H1 (cell line): ENCODE measurements at regions not wholly inside any gene's neighbourhood (a gene's known extent, or its start where the extent isn't known, plus 50 kb on each side); places are given as distances from the start of the nearest gene placed in this dataset.

Experiments used
- CEBPB ChIP-seq: IDR thresholded peaks from 2 replicates; pipeline ENCODE4 v1.6.1; 2012; ENCODE audit warnings: low read depth, low read length
- CTCF ChIP-seq, 3 experiments: IDR thresholded peaks; 1 replicate in 2 of 3; 2 replicates in 1 of 3; pipeline versions ENCODE4 v1.5.1 to v1.6.1; 2011; ENCODE audit warnings: low read length in 3 of 3, mild to moderate bottlenecking in 3 of 3, inconsistent platforms in 2 of 3, low read depth in 1 of 3, moderate library complexity in 1 of 3; ENCODE audit not compliant: insufficient read depth in 1 of 3; ENCODE audit errors: control extremely low read depth in 1 of 3
- EZH2 ChIP-seq: fragments of 200-600 bp; sonication (generic); IDR thresholded peaks from 2 replicates; pipeline ENCODE4 v1.7.1; 2012; ENCODE audit warnings: low read depth, mild to moderate bottlenecking, moderate library complexity, low read length, inconsistent platforms; ENCODE audit not compliant: severe bottlenecking
- POLR2A ChIP-seq, 2 experiments: IDR thresholded peaks; 1 replicate in 1 of 2; 2 replicates in 1 of 2; pipeline ENCODE4 v1.6.1; 2011; ENCODE audit warnings: low read depth in 2 of 2, low read length in 2 of 2, mild to moderate bottlenecking in 2 of 2; ENCODE audit errors: control extremely low read depth in 1 of 2
- RAD21 ChIP-seq, 2 experiments: IDR thresholded peaks in 1 of 2; conservative IDR thresholded peaks in 1 of 2; 2 replicates each; pipeline ENCODE4 v1.6.1; 2011; ENCODE audit warnings: low read depth in 2 of 2, low read length in 2 of 2, improper control_type of control experiment in 1 of 2, inconsistent platforms in 1 of 2, mild to moderate bottlenecking in 1 of 2, moderate library complexity in 1 of 2
- TCF12 ChIP-seq: IDR thresholded peaks from 2 replicates; pipeline ENCODE4 v1.6.1; 2011; ENCODE audit warnings: low read depth, mild to moderate bottlenecking, low read length

DNA sequence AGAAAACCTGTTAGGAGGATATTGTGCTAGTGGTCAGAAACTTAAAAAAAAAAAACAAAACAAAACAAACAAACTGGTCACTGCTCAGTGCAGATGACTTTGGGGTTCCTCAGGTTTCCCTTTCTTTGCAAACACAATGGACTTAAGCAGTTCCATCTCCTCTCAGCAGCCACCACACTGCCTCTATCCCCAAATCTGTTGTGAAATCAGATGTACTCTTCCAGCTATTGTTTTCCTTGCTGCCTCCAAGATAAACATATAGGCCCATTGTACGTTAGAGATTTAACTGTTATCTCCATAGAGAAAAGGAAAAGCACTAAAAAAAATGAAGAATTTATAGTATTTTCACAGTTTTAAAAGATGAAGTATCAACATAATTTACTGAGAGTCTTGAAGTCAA is 147.1 kb downstream of the MPP7 start:
- no peak for TF ChIP-seq CTCF (IDR thresholded peaks at IDR 0.05; ENCODE audit: control extremely low read depth in 1 of 3, insufficient read depth in 1 of 3, low read depth in 1 of 3, low read length in 3 of 3)
- no peak for TF ChIP-seq EZH2
- TF ChIP-seq TCF12 = no peak
- TF ChIP-seq RAD21 (IDR thresholded peaks at IDR 0.05 in 1 of 2, conservative IDR thresholded peaks at IDR 0.05 in 1 of 2; ENCODE audit: low read depth in 2 of 2, low read length in 2 of 2) = no peak
- no peak for TF ChIP-seq POLR2A (IDR thresholded peaks at IDR 0.05; ENCODE audit: control extremely low read depth in 1 of 2, low read depth in 2 of 2, low read length in 2 of 2)
- TF ChIP-seq CEBPB = no peak
